ENCODE measurements at regions not wholly inside any gene's neighbourhood (a gene's known extent, or its start where the extent isn't known, plus 50 kb on each side); places are given as distances from the start of the nearest gene placed in this dataset.

DNA sequence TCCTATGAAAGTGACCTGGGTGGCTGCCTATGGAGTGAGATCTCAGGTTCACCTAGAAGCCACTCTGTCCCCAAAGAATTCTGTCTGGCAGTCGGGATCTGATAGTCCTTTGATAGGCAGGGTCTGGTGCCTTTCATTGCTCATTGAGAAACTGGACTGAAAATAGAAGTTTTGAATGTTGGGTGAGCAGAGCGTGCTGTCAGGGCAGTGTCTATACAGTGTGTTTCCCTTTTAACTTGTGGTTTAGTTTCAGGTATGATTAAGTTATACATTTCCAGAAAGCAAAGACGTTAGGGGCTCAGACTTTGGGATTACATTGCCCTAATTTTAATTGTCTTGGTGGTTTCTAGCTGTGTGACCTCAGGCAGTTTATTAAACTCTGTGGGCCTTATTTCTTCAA is 111.3 kb upstream of the PAX6 start:
- no peaks in the 10 kb centered on the region for H3K79me2 ChIP-seq (ENCODE audit: insufficient read depth, low read length)
- no peak overlapping the region for H2AK5ac ChIP-seq (ENCODE audit: insufficient read length, low read length)
- H3K9me3 Mint-ChIP-seq = no peaks in the 10 kb centered on the region
- no peak overlapping the region for H3T11ph ChIP-seq (ENCODE audit: low read length)
- no peak overlapping the region for H3K14ac ChIP-seq (ENCODE audit: insufficient read depth, low read length)
- no peak overlapping the region for H3K27ac Mint-ChIP-seq
- no peaks in the 10 kb centered on the region for H3K27me3 ChIP-seq (ENCODE audit: insufficient read depth, low read length)
- DNase-seq = no peak
- H2BK12ac ChIP-seq (ENCODE audit: insufficient read length, low read depth, low read length) = no peak overlapping the region
- no peak overlapping the region for H3K23ac ChIP-seq (ENCODE audit: insufficient read length, low read depth, low read length)
- no CpG with 5 or more reads among the region's 3 CpGs for WGBS (ENCODE audit: extremely low coverage, insufficient read length, low lambda C conversion rate)
- no peaks in the 10 kb centered on the region for H3K9me3 ChIP-seq (ENCODE audit: control insufficient read depth, low read depth, low read length)
- H3K27me3 Mint-ChIP-seq (ENCODE audit: low read depth) = no peaks in the 10 kb centered on the region
- no peak overlapping the region for H2BK20ac ChIP-seq (ENCODE audit: low read depth, low read length, poor library complexity, severe bottlenecking)
- H2BK5ac ChIP-seq (ENCODE audit: insufficient read length, low read length) = no peak overlapping the region
- H3K4me1 Mint-ChIP-seq = peaks cover 7 to 10% of the 10 kb centered on the region in 2 experiments
- no peak overlapping the region for H2BK120ac ChIP-seq (ENCODE audit: low read depth, low read length, poor library complexity, severe bottlenecking)
- no peaks in the 10 kb centered on the region for H4K20me1 ChIP-seq (ENCODE audit: control insufficient read depth, insufficient read depth, insufficient read length)
- TF ChIP-seq, protein P1, sequence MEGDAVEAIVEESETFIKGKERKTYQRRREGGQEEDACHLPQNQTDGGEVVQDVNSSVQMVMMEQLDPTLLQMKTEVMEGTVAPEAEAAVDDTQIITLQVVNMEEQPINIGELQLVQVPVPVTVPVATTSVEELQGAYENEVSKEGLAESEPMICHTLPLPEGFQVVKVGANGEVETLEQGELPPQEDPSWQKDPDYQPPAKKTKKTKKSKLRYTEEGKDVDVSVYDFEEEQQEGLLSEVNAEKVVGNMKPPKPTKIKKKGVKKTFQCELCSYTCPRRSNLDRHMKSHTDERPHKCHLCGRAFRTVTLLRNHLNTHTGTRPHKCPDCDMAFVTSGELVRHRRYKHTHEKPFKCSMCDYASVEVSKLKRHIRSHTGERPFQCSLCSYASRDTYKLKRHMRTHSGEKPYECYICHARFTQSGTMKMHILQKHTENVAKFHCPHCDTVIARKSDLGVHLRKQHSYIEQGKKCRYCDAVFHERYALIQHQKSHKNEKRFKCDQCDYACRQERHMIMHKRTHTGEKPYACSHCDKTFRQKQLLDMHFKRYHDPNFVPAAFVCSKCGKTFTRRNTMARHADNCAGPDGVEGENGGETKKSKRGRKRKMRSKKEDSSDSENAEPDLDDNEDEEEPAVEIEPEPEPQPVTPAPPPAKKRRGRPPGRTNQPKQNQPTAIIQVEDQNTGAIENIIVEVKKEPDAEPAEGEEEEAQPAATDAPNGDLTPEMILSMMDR (conservative IDR thresholded peaks at IDR 0.05) = no peak
- no peak overlapping the region for H3K56ac ChIP-seq (ENCODE audit: insufficient read length, low read depth, low read length)
- no peak overlapping the region for H4K91ac ChIP-seq (ENCODE audit: insufficient read length, low read depth, low read length)
- H2BK15ac ChIP-seq (ENCODE audit: low read depth, low read length) = no peak overlapping the region
- H3K4ac ChIP-seq (ENCODE audit: low read depth, low read length) = no peak overlapping the region
- H2AFZ ChIP-seq (ENCODE audit: low read length) = no peak overlapping the region
- no peak overlapping the region for H3K4me3 Mint-ChIP-seq
- no peak overlapping the region for H3K9ac ChIP-seq (ENCODE audit: extremely low read depth, insufficient read length, low read length)
- no peak overlapping the region for H4K8ac ChIP-seq (replicated peaks; ENCODE audit: insufficient read length, low read depth, low read length)
- H3K36me3 Mint-ChIP-seq (ENCODE audit: insufficient read depth in 1 of 3, low read depth in 3 of 3) = no peaks in the 10 kb centered on the region
- no peak overlapping the region for H3K18ac ChIP-seq (ENCODE audit: insufficient read length, low read depth, low read length)
- H3K4me1 ChIP-seq (ENCODE audit: insufficient read depth, low read length) = no peaks in the 10 kb centered on the region
- no peak overlapping the region for H3K27ac ChIP-seq (ENCODE audit: insufficient read length, low read depth, low read length)
- H3K4me2 ChIP-seq (ENCODE audit: insufficient read depth, insufficient read length, low read length) = no peak overlapping the region
- no peak overlapping the region for H4K5ac ChIP-seq (ENCODE audit: insufficient read length, low read depth, low read length)
- no peaks in the 10 kb centered on the region for H3K23me2 ChIP-seq (ENCODE audit: insufficient read length, low read depth, low read length, poor library complexity, severe bottlenecking)
- H3K79me1 ChIP-seq (ENCODE audit: insufficient read depth, low read depth, low read length, poor library complexity, severe bottlenecking) = no peaks in the 10 kb centered on the region
